ENCODE measurements at regions not wholly inside any gene's neighbourhood (a gene's known extent, or its start where the extent isn't known, plus 50 kb on each side); places are given as distances from the start of the nearest gene placed in this dataset.
"Not testable (repeated sequence)": the region's sequence is repeated elsewhere in the genome, so short reads cannot be mapped to it uniquely, and the experiment has no call there.

- H3K4me3 ChIP-seq: no peak overlapping the region
- H3K36me3 ChIP-seq: no peaks in the 10 kb centered on the region
- TF ChIP-seq CTCF (IDR thresholded peaks at IDR 0.05): no peak
- intact Hi-C loops (cut with DNase I): no loop called here
- H3K27ac ChIP-seq: no peak overlapping the region
- no peaks in the 10 kb centered on the region for H3K27me3 ChIP-seq
- peaks cover 0 to 4% (median 0%) of the 10 kb centered on the region in 11 donors for H3K9me3 ChIP-seq
- DNase-seq (no peak), ATAC-seq (no peak)
- no peaks in the 10 kb centered on the region for H3K4me1 ChIP-seq
Observed at GRCh38 chr5:92543201-92543600, 1037.8 kb downstream of the NR2F1-AS1 start.

- H3K4me1 ChIP-seq; H3K27me3 ChIP-seq; H3K4me3 ChIP-seq; H3K27ac ChIP-seq; H3K36me3 ChIP-seq; DNase-seq; intact Hi-C loops (cut with DNase I); ATAC-seq: not testable (repeated sequence)
- WGBS, 2 donors: 90 to 92% methylated on average over 1 of the region's 1 CpG
- H3K9me3 ChIP-seq: peaks cover 0 to 12% (median 0%) of the 10 kb centered on the region in 11 donors
Observed at GRCh38 chr5:92542017-92542416, 1039.0 kb downstream of the NR2F1-AS1 start.

- H3K27me3 ChIP-seq: no peaks in the 10 kb centered on the region
- intact Hi-C loops (cut with DNase I): no loop called here
- WGBS, 2 donors: 80 to 85% methylated on average over 4 of the region's 4 CpGs
- ATAC-seq (no peak), DNase-seq (no peak)
- no peaks in the 10 kb centered on the region for H3K36me3 ChIP-seq
- no peaks in the 10 kb centered on the region for H3K9me3 ChIP-seq
- no peak overlapping the region for H3K4me3 ChIP-seq
- no peaks in the 10 kb centered on the region for H3K4me1 ChIP-seq
- H3K27ac ChIP-seq: no peak overlapping the region
- no peak for TF ChIP-seq CTCF (IDR thresholded peaks at IDR 0.05)
Observed at GRCh38 chr5:92527311-92528078, 1053.5 kb downstream of the NR2F1-AS1 start.

GRCh38 chr5:92525131-92525530 lies 1055.9 kb downstream of the NR2F1-AS1 start:
- Histone ChIP-seq H3K36me3 (no peaks in the 10 kb centered on the region), H3K27ac (no peak overlapping the region), H3K27me3 (no peaks in the 10 kb centered on the region), H3K4me3 (no peak overlapping the region), H3K9me3 (no peaks in the 10 kb centered on the region), H3K4me1 (no peaks in the 10 kb centered on the region)
- ATAC-seq (no peak), DNase-seq (no peak)
- no peak for TF ChIP-seq CTCF (IDR thresholded peaks at IDR 0.05)
- 93 to 94% methylated on average over 2 of the region's 2 CpGs for WGBS, 2 donors
- intact Hi-C loops (cut with DNase I): no loop called here

GRCh38 chr5:92519811-92520632 lies 1061.0 kb downstream of the NR2F1-AS1 start:
- DNase-seq: no peak
- no peak for TF ChIP-seq CTCF (IDR thresholded peaks at IDR 0.05)
- intact Hi-C loops (cut with DNase I): no loop called here
- Histone ChIP-seq H3K4me3 (no peak overlapping the region), H3K4me1 (no peaks in the 10 kb centered on the region), H3K36me3 (no peaks in the 10 kb centered on the region), H3K27me3 (no peaks in the 10 kb centered on the region), H3K27ac (no peak overlapping the region), H3K9me3 (no peaks in the 10 kb centered on the region)
- 83 to 86% methylated on average over 3 of the region's 3 CpGs for WGBS, 2 donors
- no peak for ATAC-seq

All from heart right ventricle (tissue), 16 donors.